HCT116 (cell line): ENCODE measurements at regions not wholly inside any gene's neighbourhood (a gene's known extent, or its start where the extent isn't known, plus 50 kb on each side); places are given as distances from the start of the nearest gene placed in this dataset.

Experiments used
- ATAC-seq: fragments of 200-7000 bp; cut with Tn5 transposase; 2 replicates; pipeline ENCODE4 v1.9.1; 2020; ENCODE audit warnings: mild to moderate bottlenecking, moderate library complexity
- BruUV-seq: library from RNA; stranded (reverse); fragments of 400-500 nt; replicated peaks from 2 replicates; lab custom pipeline; 2021; lab: Mats Ljungman, UMichigan
- CTCF ChIA-PET: fragments of 300-600 bp; sonication (Branson Sonifier 250); formaldehyde crosslinking; loops from one replicate; lab custom pipeline; 2021; ENCODE audit warnings: antibody characterized with exemption; lab: Charles Lee
- POLR2A ChIA-PET: fragments of 300-600, 350-600 bp; sonication (Branson Sonifier 250); formaldehyde crosslinking; loops from one replicate; lab custom pipeline; 2021; ENCODE audit warnings: antibody characterized with exemption; lab: Charles Lee
- RAD21 ChIA-PET, 2 experiments: fragments of 300-600 bp; sonication (Branson Sonifier 250); formaldehyde crosslinking; loops; one replicate each; lab custom pipeline; 2023; ENCODE audit warnings: low total read pairs in 2 of 2; ENCODE audit not compliant: uncharacterized antibody in 2 of 2, unreplicated experiment in 2 of 2, low non-redundant PET in 1 of 2; lab: Charles Lee
- DNase-seq: peaks from one replicate; pipeline ENCODE4 v3.0.0-alpha.2; 2010; ENCODE audit warnings: low read depth, low spot score
- H2AFZ ChIP-seq: fragments of 200-600 bp; shearing (Covaris generic), sonication (generic); 2 replicates; pipeline ENCODE4 v1.6.1; 2017; ENCODE audit warnings: low read depth, mixed run types, mixed read lengths, antibody characterized with exemption, low read length; ENCODE audit not compliant: poor library complexity, severe bottlenecking
- H3K27ac ChIP-seq: 2 replicates; pipeline ENCODE4 v1.5.1; 2012; ENCODE audit warnings: low read depth, low read length
- H3K27me3 ChIP-seq: fragments of 200-600 bp; sonication (generic); 2 replicates; pipeline ENCODE4 v1.6.1; 2016; ENCODE audit warnings: mixed run types, low read length, mixed read lengths; ENCODE audit not compliant: insufficient read depth
- H3K36me3 ChIP-seq, 2 experiments: fragments of 200-500 bp in 1 of 2; fragments of 200-600 bp in 1 of 2; sonication (Bioruptor generic) in 1 of 2; sonication (generic) in 1 of 2; 2 replicates each; pipeline versions ENCODE4 v1.5.1 to v1.6.1; 2014 to 2016; ENCODE audit warnings: low read length in 2 of 2, inconsistent platforms in 1 of 2, mixed read lengths in 1 of 2, mixed run types in 1 of 2; ENCODE audit not compliant: insufficient read depth in 2 of 2, control insufficient read depth in 1 of 2
- H3K4me1 ChIP-seq, 2 experiments: fragments of 200-600 bp in 1 of 2; sonication (generic) in 1 of 2; 2 replicates each; pipeline versions ENCODE4 v1.5.1 to v1.6.1; 2012 to 2017; ENCODE audit warnings: low read length in 2 of 2, inconsistent platforms in 1 of 2, mild to moderate bottlenecking in 1 of 2, mixed read lengths in 1 of 2, mixed run types in 1 of 2, moderate library complexity in 1 of 2; ENCODE audit not compliant: insufficient read depth in 2 of 2, control insufficient read depth in 1 of 2
- H3K4me2 ChIP-seq: fragments of 200-600 bp; sonication (generic); 2 replicates; pipeline ENCODE4 v1.6.1; 2017; ENCODE audit warnings: mixed run types, low read length, mixed read lengths
- H3K4me3 ChIP-seq, 2 experiments: fragments of 200-600 bp in 1 of 2; sonication (generic) in 1 of 2; replicated peaks in 1 of 2; 2 replicates each; pipeline ENCODE4 v1.5.1; 2011 to 2016; ENCODE audit warnings: low read length in 2 of 2, control low read depth in 1 of 2, low read depth in 1 of 2, mild to moderate bottlenecking in 1 of 2, mixed read lengths in 1 of 2, mixed run types in 1 of 2
- H3K79me2 ChIP-seq: fragments of 200-600 bp; sonication (generic); 2 replicates; pipeline ENCODE4 v1.6.1; 2017; ENCODE audit warnings: mild to moderate bottlenecking, mixed run types, low read length, moderate library complexity, mixed read lengths; ENCODE audit not compliant: insufficient read depth
- H3K9ac ChIP-seq: fragments of 200-600 bp; sonication (generic); 2 replicates; pipeline ENCODE4 v1.6.1; 2016; ENCODE audit warnings: low read length, mixed read lengths
- H3K9me2 ChIP-seq: fragments of 200-600 bp; sonication (generic), shearing (Covaris generic); 2 replicates; pipeline ENCODE4 v1.6.1; 2017; ENCODE audit warnings: mixed run types, mild to moderate bottlenecking, moderate library complexity; ENCODE audit not compliant: insufficient read depth
- H3K9me3 ChIP-seq, 2 experiments: fragments of 200-500 bp in 1 of 2; fragments of 200-600 bp in 1 of 2; sonication (Bioruptor generic) in 1 of 2; sonication (generic) in 1 of 2; 2 replicates each; pipeline ENCODE4 v1.6.1; 2014 to 2017; ENCODE audit warnings: low read length in 2 of 2, mixed read lengths in 2 of 2, inconsistent platforms in 1 of 2, low read depth in 1 of 2, mild to moderate bottlenecking in 1 of 2, mixed run types in 1 of 2, moderate library complexity in 1 of 2; ENCODE audit not compliant: control insufficient read depth in 1 of 2, insufficient read depth in 1 of 2
- H4K20me1 ChIP-seq: fragments of 200-600 bp; sonication (generic), shearing (Covaris generic); 2 replicates; pipeline ENCODE4 v1.6.1; 2017; ENCODE audit warnings: mixed run types, mild to moderate bottlenecking, moderate library complexity; ENCODE audit not compliant: insufficient read depth
- CEBPB ChIP-seq: IDR thresholded peaks from 2 replicates; pipeline ENCODE4 v1.6.1; 2012; ENCODE audit warnings: low read depth
- EGR1 ChIP-seq: IDR thresholded peaks from 2 replicates; pipeline ENCODE4 v1.6.1; 2012; ENCODE audit warnings: low read depth
- ELF1 ChIP-seq: IDR thresholded peaks from 2 replicates; pipeline ENCODE4 v1.6.1; 2012; ENCODE audit warnings: low read depth, borderline replicate concordance
- EZH2 ChIP-seq: fragments of 200-600 bp; sonication (generic); IDR thresholded peaks from 2 replicates; pipeline ENCODE4 v1.6.1; 2017; ENCODE audit warnings: antibody characterized with exemption, mixed run types
- EZH2phosphoT487 ChIP-seq: fragments of 200-600 bp; IDR thresholded peaks from 2 replicates; pipeline ENCODE4 v1.6.1; 2018; ENCODE audit warnings: antibody characterized with exemption, borderline replicate concordance
- FOSL1 ChIP-seq: IDR thresholded peaks from 2 replicates; pipeline ENCODE4 v1.6.1; 2012; ENCODE audit warnings: low read depth
- JUND ChIP-seq: IDR thresholded peaks from 2 replicates; pipeline ENCODE4 v1.6.1; 2012
- POLR2A ChIP-seq: IDR thresholded peaks from 2 replicates; pipeline ENCODE4 v1.7.0; 2011; ENCODE audit warnings: borderline replicate concordance; ENCODE audit not compliant: insufficient read depth, insufficient read length; ENCODE audit errors: extremely low read depth
- POLR2AphosphoS5 ChIP-seq: IDR thresholded peaks from 2 replicates; pipeline ENCODE4 v1.6.1; 2011; ENCODE audit warnings: mild to moderate bottlenecking, low read depth, low read length, moderate library complexity
- RAD21 ChIP-seq: IDR thresholded peaks from 2 replicates; pipeline ENCODE4 v1.6.1; 2012; ENCODE audit warnings: low read depth, mild to moderate bottlenecking
- SIN3A ChIP-seq: IDR thresholded peaks from 2 replicates; pipeline ENCODE4 v1.6.1; 2012; ENCODE audit warnings: low read depth
- TCF7L2 ChIP-seq: IDR thresholded peaks from 2 replicates; pipeline ENCODE4 v1.7.0; 2011; ENCODE audit warnings: borderline replicate concordance, inconsistent platforms; ENCODE audit not compliant: insufficient read depth, insufficient read length; ENCODE audit errors: extremely low read depth
- YY1 ChIP-seq: IDR thresholded peaks from 2 replicates; pipeline ENCODE4 v1.6.1; 2011; ENCODE audit warnings: low read length, low read depth, moderate library complexity, mild to moderate bottlenecking; ENCODE audit not compliant: insufficient replicate concordance; ENCODE audit errors: extremely low read depth
- ZBTB33 ChIP-seq: IDR thresholded peaks from 2 replicates; pipeline ENCODE4 v1.6.1; 2011; ENCODE audit warnings: mild to moderate bottlenecking, low read length, moderate library complexity; ENCODE audit not compliant: insufficient replicate concordance; ENCODE audit errors: extremely low read depth
- ZFX ChIP-seq: fragments of 450-650 bp; IDR thresholded peaks from 2 replicates; pipeline ENCODE4 v1.6.1; 2017
- ZNF274 ChIP-seq: fragments of 200-500 bp; sonication (Bioruptor generic); IDR thresholded peaks from 2 replicates; pipeline ENCODE4 v1.6.1; 2014; ENCODE audit warnings: mild to moderate bottlenecking, low read depth, low read length, inconsistent platforms
- intact Hi-C: fragments of 100-400 bp; cut with micrococcal nuclease; formaldehyde crosslinking; loops from 2 replicates; pipeline ENCODE4 v1.10.0; 2022
- TF ChIP-seq, protein P1 (sequence below): IDR thresholded peaks from 2 replicates; pipeline ENCODE4 v1.6.1; 2012; ENCODE audit warnings: low read depth

DNA sequence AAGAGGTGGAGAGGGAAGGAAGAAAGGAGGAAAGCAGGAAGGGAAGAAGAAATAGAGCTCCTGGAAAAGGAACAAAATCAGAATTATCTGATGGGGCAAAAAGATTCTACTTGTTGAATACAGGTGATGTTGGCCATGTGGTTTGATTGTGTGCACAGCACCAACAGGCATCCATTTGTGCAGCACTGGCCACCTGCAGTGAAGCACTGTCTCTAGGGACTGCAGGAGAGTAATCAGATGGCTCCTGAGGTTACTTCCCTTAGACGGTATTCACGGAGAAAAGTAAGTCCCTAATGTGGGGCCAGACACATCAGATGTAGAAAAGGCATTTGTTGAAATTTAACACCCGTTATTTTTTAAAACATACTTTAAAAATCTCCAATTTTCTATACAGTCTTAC lies 135.3 kb upstream of the VIPR2 start:
- no peak for TF ChIP-seq EGR1
- TF ChIP-seq, protein P1, sequence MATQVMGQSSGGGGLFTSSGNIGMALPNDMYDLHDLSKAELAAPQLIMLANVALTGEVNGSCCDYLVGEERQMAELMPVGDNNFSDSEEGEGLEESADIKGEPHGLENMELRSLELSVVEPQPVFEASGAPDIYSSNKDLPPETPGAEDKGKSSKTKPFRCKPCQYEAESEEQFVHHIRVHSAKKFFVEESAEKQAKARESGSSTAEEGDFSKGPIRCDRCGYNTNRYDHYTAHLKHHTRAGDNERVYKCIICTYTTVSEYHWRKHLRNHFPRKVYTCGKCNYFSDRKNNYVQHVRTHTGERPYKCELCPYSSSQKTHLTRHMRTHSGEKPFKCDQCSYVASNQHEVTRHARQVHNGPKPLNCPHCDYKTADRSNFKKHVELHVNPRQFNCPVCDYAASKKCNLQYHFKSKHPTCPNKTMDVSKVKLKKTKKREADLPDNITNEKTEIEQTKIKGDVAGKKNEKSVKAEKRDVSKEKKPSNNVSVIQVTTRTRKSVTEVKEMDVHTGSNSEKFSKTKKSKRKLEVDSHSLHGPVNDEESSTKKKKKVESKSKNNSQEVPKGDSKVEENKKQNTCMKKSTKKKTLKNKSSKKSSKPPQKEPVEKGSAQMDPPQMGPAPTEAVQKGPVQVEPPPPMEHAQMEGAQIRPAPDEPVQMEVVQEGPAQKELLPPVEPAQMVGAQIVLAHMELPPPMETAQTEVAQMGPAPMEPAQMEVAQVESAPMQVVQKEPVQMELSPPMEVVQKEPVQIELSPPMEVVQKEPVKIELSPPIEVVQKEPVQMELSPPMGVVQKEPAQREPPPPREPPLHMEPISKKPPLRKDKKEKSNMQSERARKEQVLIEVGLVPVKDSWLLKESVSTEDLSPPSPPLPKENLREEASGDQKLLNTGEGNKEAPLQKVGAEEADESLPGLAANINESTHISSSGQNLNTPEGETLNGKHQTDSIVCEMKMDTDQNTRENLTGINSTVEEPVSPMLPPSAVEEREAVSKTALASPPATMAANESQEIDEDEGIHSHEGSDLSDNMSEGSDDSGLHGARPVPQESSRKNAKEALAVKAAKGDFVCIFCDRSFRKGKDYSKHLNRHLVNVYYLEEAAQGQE = no peak
- no peak for TF ChIP-seq RAD21
- TF ChIP-seq SIN3A = no peak
- TF ChIP-seq CEBPB = no peak
- TF ChIP-seq EZH2phosphoT487 = no peak
- no peak for TF ChIP-seq YY1
- TF ChIP-seq JUND = no peak
- no peak for TF ChIP-seq FOSL1
- TF ChIP-seq ZBTB33 = no peak
- no peak for TF ChIP-seq ZNF274
- no peak for TF ChIP-seq POLR2AphosphoS5
- no peak for TF ChIP-seq ZFX
- TF ChIP-seq ELF1 = no peak
- no peak for TF ChIP-seq EZH2
- no peak for TF ChIP-seq POLR2A
- TF ChIP-seq TCF7L2 = no peak
- TF ChIP-seq, all 23 proteins: peak for 0
- H3K9me2 ChIP-seq = no peaks in the 10 kb centered on the region
- no peaks in the 10 kb centered on the region for H3K27me3 ChIP-seq
- H3K4me1 ChIP-seq = no peaks in the 10 kb centered on the region
- intact Hi-C loops = no loop called here
- no peak overlapping the region for H3K27ac ChIP-seq
- no peak overlapping the region for H2AFZ ChIP-seq
- no peaks in the 10 kb centered on the region for H3K79me2 ChIP-seq
- RAD21 ChIA-PET = no interaction called here
- H3K4me3 ChIP-seq = no peak overlapping the region
- H3K9me3 ChIP-seq = no peaks in the 10 kb centered on the region
- CTCF ChIA-PET = no interaction called here
- no TSS peak for BruUV-seq
- no peak overlapping the region for H3K4me2 ChIP-seq
- POLR2A ChIA-PET = no interaction called here
- ATAC-seq (no peak), DNase-seq (no peak)
- H3K9ac ChIP-seq = no peak overlapping the region
- H3K36me3 ChIP-seq = no peaks in the 10 kb centered on the region
- no peaks in the 10 kb centered on the region for H4K20me1 ChIP-seq
